IMR-90 (cell line): ENCODE measurements at regions not wholly inside any gene's neighbourhood (a gene's known extent, or its start where the extent isn't known, plus 50 kb on each side); places are given as distances from the start of the nearest gene placed in this dataset.

ENCODE experiments used
- ATAC-seq: fragments of 200-7000 bp; cut with Tn5 transposase; 2 replicates; pipeline ENCODE4 v1.9.1; 2020; ENCODE audit warnings: low read depth, mild to moderate bottlenecking, moderate library complexity
- BruUV-seq: library from RNA; stranded (reverse); fragments of 400-500 nt; replicated peaks from 2 replicates; lab custom pipeline; 2021; lab: Mats Ljungman, UMichigan
- CTCF ChIA-PET: fragments of 300-600 bp; formaldehyde crosslinking; extraction: SDS; loops from one replicate; lab custom pipeline; 2021; ENCODE audit warnings: antibody characterized with exemption; lab: Yijun Ruan, JAX
- POLR2A ChIA-PET: fragments of 300-600 bp; sonication (Branson Sonifier 250); formaldehyde crosslinking; loops from one replicate; lab custom pipeline; 2022; ENCODE audit warnings: antibody characterized with exemption; ENCODE audit not compliant: unreplicated experiment; lab: Charles Lee
- DNase-seq: peaks from one replicate; pipeline ENCODE4 v3.0.0; 2013
- H2AFZ ChIP-seq: replicated peaks from 2 replicates; pipeline ENCODE3; 2013; ENCODE audit warnings: low read length, mild to moderate bottlenecking; ENCODE audit not compliant: poor library complexity
- H2AK5ac ChIP-seq: 2 replicates; pipeline ENCODE4 v1.6.1; 2013; ENCODE audit warnings: low read depth, low read length, inconsistent platforms
- H2AK9ac ChIP-seq: replicated peaks from 2 replicates; pipeline ENCODE3; 2013; ENCODE audit warnings: mild to moderate bottlenecking, low read depth, low read length, moderate library complexity; ENCODE audit not compliant: poor library complexity
- H2BK120ac ChIP-seq: 2 replicates; pipeline ENCODE4 v1.6.1; 2013; ENCODE audit warnings: low read depth, low read length, inconsistent platforms
- H2BK15ac ChIP-seq: 3 replicates; pipeline ENCODE4 v1.6.1; 2013; ENCODE audit warnings: low read depth, low read length, inconsistent platforms
- H2BK20ac ChIP-seq: 2 replicates; pipeline ENCODE4 v1.6.1; 2013; ENCODE audit warnings: low read depth, mild to moderate bottlenecking, inconsistent platforms, low read length, moderate library complexity
- H2BK5ac ChIP-seq: 2 replicates; pipeline ENCODE4 v1.6.1; 2013; ENCODE audit warnings: mild to moderate bottlenecking, low read depth, low read length, inconsistent platforms; ENCODE audit not compliant: poor library complexity, severe bottlenecking
- H3K14ac ChIP-seq: replicated peaks from 2 replicates; pipeline ENCODE4 v1.6.1; 2013; ENCODE audit warnings: low read depth, low read length, inconsistent platforms
- H3K18ac ChIP-seq: 2 replicates; pipeline ENCODE4 v1.6.1; 2013; ENCODE audit warnings: low read depth, low read length, control low read depth
- H3K23ac ChIP-seq: 2 replicates; pipeline ENCODE4 v1.6.1; 2013; ENCODE audit warnings: low read depth, low read length, inconsistent platforms
- H3K27ac ChIP-seq: 2 replicates; pipeline ENCODE4 v1.5.1; 2013; ENCODE audit warnings: mild to moderate bottlenecking, control low read depth, low read length; ENCODE audit not compliant: insufficient read depth
- H3K27me3 ChIP-seq: 2 replicates; pipeline ENCODE4 v1.6.1; 2013; ENCODE audit warnings: low read length; ENCODE audit not compliant: control insufficient read depth, insufficient read depth
- H3K36me3 ChIP-seq: 2 replicates; pipeline ENCODE4 v1.6.1; 2013; ENCODE audit warnings: low read length, mixed read lengths; ENCODE audit not compliant: control insufficient read depth, insufficient read depth
- H3K4ac ChIP-seq: 2 replicates; pipeline ENCODE4 v1.6.1; 2013; ENCODE audit warnings: low read depth, low read length, inconsistent platforms
- H3K4me1 ChIP-seq: 2 replicates; pipeline ENCODE4 v1.6.1; 2013; ENCODE audit warnings: low read length, mixed read lengths; ENCODE audit not compliant: control insufficient read depth, insufficient read depth
- H3K4me2 ChIP-seq: 2 replicates; pipeline ENCODE4 v1.6.1; 2013; ENCODE audit warnings: low read depth, mild to moderate bottlenecking, control low read depth, low read length, moderate library complexity
- H3K4me3 ChIP-seq: 2 replicates; pipeline ENCODE4 v1.5.1; 2013; ENCODE audit warnings: low read depth, mild to moderate bottlenecking, control low read depth, low read length, moderate library complexity; ENCODE audit not compliant: insufficient read depth
- H3K56ac ChIP-seq: 2 replicates; pipeline ENCODE4 v1.6.1; 2013; ENCODE audit warnings: low read length, inconsistent platforms; ENCODE audit not compliant: insufficient read depth; ENCODE audit errors: extremely low read depth
- H3K79me1 ChIP-seq, 2 experiments: 2 replicates each; pipeline ENCODE4 v1.6.1; 2013; ENCODE audit warnings: low read length in 2 of 2, inconsistent platforms in 1 of 2, low read depth in 1 of 2
- H3K9ac ChIP-seq: 2 replicates; pipeline ENCODE4 v1.6.1; 2013; ENCODE audit warnings: low read depth, low read length, control low read depth
- H3K9me1 ChIP-seq: 2 replicates; pipeline ENCODE4 v1.6.1; 2013; ENCODE audit warnings: low read length, inconsistent platforms; ENCODE audit not compliant: insufficient read depth
- H3K9me3 ChIP-seq: 2 replicates; pipeline ENCODE4 v1.6.1; 2013; ENCODE audit warnings: low read length; ENCODE audit not compliant: control insufficient read depth, insufficient read depth
- H4K20me1 ChIP-seq: 2 replicates; pipeline ENCODE4 v1.6.1; 2013; ENCODE audit warnings: low read length, inconsistent platforms; ENCODE audit not compliant: insufficient read depth
- H4K5ac ChIP-seq: 2 replicates; pipeline ENCODE4 v1.6.1; 2013; ENCODE audit warnings: mild to moderate bottlenecking, low read depth, low read length, control low read depth
- H4K8ac ChIP-seq, 2 experiments: 2 replicates each; pipeline ENCODE4 v1.6.1; 2013; ENCODE audit warnings: low read depth in 2 of 2, low read length in 2 of 2, control low read depth in 1 of 2, inconsistent platforms in 1 of 2
- H4K91ac ChIP-seq: 2 replicates; pipeline ENCODE4 v1.6.1; 2013; ENCODE audit warnings: low read depth, low read length, inconsistent platforms; ENCODE audit not compliant: insufficient read depth
- BHLHE40 ChIP-seq: fragments of 150-350 bp; IDR thresholded peaks from 2 replicates; pipeline ENCODE4 v1.6.1; 2016; ENCODE audit warnings: mild to moderate bottlenecking, low read depth, low read length
- CEBPB ChIP-seq: IDR thresholded peaks from 2 replicates; pipeline ENCODE4 v1.6.1; 2012; ENCODE audit warnings: low read depth, low read length, improper control_type of control experiment
- CHD1 ChIP-seq: IDR thresholded peaks from 2 replicates; pipeline ENCODE4 v1.6.1; 2012; ENCODE audit warnings: low read depth, low read length, improper control_type of control experiment
- FOS ChIP-seq: fragments of 150-350 bp; IDR thresholded peaks from 2 replicates; pipeline ENCODE4 v1.6.1; 2016; ENCODE audit warnings: low read depth, low read length
- MAFK ChIP-seq: IDR thresholded peaks from 2 replicates; pipeline ENCODE4 v1.6.1; 2012; ENCODE audit warnings: low read depth, low read length, improper control_type of control experiment
- MAZ ChIP-seq: IDR thresholded peaks from 2 replicates; pipeline ENCODE4 v1.6.1; 2012; ENCODE audit warnings: low read depth, mild to moderate bottlenecking, low read length, improper control_type of control experiment, moderate library complexity, borderline replicate concordance
- MXI1 ChIP-seq: IDR thresholded peaks from 2 replicates; pipeline ENCODE4 v1.6.1; 2012; ENCODE audit warnings: low read depth, mild to moderate bottlenecking, low read length, moderate library complexity, borderline replicate concordance
- NFE2L2 ChIP-seq: fragments of 150-350 bp; IDR thresholded peaks from 2 replicates; pipeline ENCODE4 v1.6.1; 2016; ENCODE audit warnings: low read depth, mild to moderate bottlenecking, low read length
- POLR2A ChIP-seq: IDR thresholded peaks from 2 replicates; pipeline ENCODE4 v1.6.1; 2012; ENCODE audit warnings: mild to moderate bottlenecking, low read depth, low read length
- RAD21 ChIP-seq: IDR thresholded peaks from 2 replicates; pipeline ENCODE4 v1.6.1; 2012; ENCODE audit warnings: low read length, improper control_type of control experiment
- RCOR1 ChIP-seq: IDR thresholded peaks from 2 replicates; pipeline ENCODE4 v1.6.1; 2012; ENCODE audit warnings: mild to moderate bottlenecking, low read length, improper control_type of control experiment; ENCODE audit not compliant: insufficient replicate concordance
- RFX5 ChIP-seq: IDR thresholded peaks from 2 replicates; pipeline ENCODE4 v1.8.0; 2012; ENCODE audit warnings: low read depth, mild to moderate bottlenecking, low read length, moderate library complexity
- SMC3 ChIP-seq: fragments of 150-350 bp; IDR thresholded peaks from 2 replicates; pipeline ENCODE4 v1.6.1; 2016; ENCODE audit warnings: low read depth, mild to moderate bottlenecking, antibody characterized with exemption, low read length, moderate library complexity
- WGBS, 2 experiments: methylation state at CpG; one replicate each; pipeline versions ENCODE4 v1.1.5 to v1.1.7; 2013; ENCODE audit warnings: missing lambda C conversion rate in 2 of 2; ENCODE audit not compliant: insufficient read length in 1 of 2; ENCODE audit errors: extremely low coverage in 2 of 2; 5-methylcytosine and 5-hydroxymethylcytosine counted together
- dilution Hi-C: fragments of 300-500 bp; cut with HindIII; formaldehyde crosslinking; loops from one replicate; pipeline ENCODE4 v1.14.3; 2018; ENCODE audit warnings: low sequenced_read_pairs; ENCODE audit not compliant: unreplicated experiment
- in situ Hi-C: fragments of 300-500 bp; cut with MboI; formaldehyde crosslinking; loops from 3 replicates; pipeline ENCODE4 v1.14.3; 2019; ENCODE audit warnings: low sequenced_read_pairs, inconsistent platforms, mixed read lengths
- intact Hi-C: fragments of 100-400 bp; cut with micrococcal nuclease; formaldehyde crosslinking; loops from 2 replicates; pipeline ENCODE4 v1.10.0; 2022
- TF ChIP-seq, protein P1 (sequence below): fragments of 150-350 bp; IDR thresholded peaks from 2 replicates; pipeline ENCODE4 v1.6.1; 2016; ENCODE audit warnings: low read depth, mild to moderate bottlenecking, low read length, moderate library complexity, borderline replicate concordance
- TF ChIP-seq, protein P2 (sequence below): conservative IDR thresholded peaks from 2 replicates; pipeline ENCODE4 v1.5.1; 2012; ENCODE audit warnings: mild to moderate bottlenecking, low read depth, low read length, improper control_type of control experiment
- TF ChIP-seq, protein P3 (sequence below): fragments of 150-350 bp; IDR thresholded peaks from 2 replicates; pipeline ENCODE4 v1.6.1; 2017; ENCODE audit warnings: mild to moderate bottlenecking, antibody characterized with exemption, low read length, low read depth

DNA sequence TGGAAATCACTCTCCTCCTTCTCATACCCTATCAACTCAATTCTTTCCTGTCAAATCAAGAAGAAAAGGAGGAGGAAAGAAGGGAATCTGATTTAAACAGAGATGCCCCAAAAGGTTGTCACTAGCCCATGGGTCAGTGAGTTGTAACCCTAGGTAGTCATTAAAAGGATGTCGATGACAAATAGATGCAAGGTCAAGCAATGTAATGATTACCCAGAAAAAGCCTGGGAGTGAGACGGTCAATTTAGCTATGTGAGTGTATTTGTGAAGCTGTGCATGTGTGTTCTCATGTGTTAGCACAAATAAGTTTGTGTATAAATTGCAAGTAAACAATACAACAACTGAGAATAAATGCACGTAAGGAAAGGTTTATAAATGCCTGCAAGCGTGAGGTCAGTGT is 190.5 kb upstream of the PMFBP1 start:
- no peak for ATAC-seq
- dilution Hi-C loops: no loop called here
- H3K4ac ChIP-seq: no peak overlapping the region

More for the DNA sequence above, 190.5 kb upstream of the PMFBP1 start:
- H3K9me3 ChIP-seq: no peaks in the 10 kb centered on the region
- in situ Hi-C loops (no loop called here), intact Hi-C loops (no loop called here)
- H3K79me1 ChIP-seq: no peaks in the 10 kb centered on the region
- no peaks in the 10 kb centered on the region for H3K36me3 ChIP-seq
- H4K20me1 ChIP-seq: no peaks in the 10 kb centered on the region
- H3K27me3 ChIP-seq: no peaks in the 10 kb centered on the region
- H2BK20ac ChIP-seq: no peak overlapping the region
- no peak overlapping the region for H2BK5ac ChIP-seq
- H4K5ac ChIP-seq: no peak overlapping the region
- H3K4me1 ChIP-seq: 0 out of 2 replicates have a peak, but pooled peaks cover 2% of the 10 kb centered on the region
- H4K91ac ChIP-seq: no peak overlapping the region
- 100% methylated on average over 1 of the region's 4 CpGs; no CpG with 5 or more reads in 1 of the 2 experiments for WGBS, 2 experiments
- TF ChIP-seq MAFK: no peak
- TF ChIP-seq BHLHE40: no peak
- TF ChIP-seq, protein P1, sequence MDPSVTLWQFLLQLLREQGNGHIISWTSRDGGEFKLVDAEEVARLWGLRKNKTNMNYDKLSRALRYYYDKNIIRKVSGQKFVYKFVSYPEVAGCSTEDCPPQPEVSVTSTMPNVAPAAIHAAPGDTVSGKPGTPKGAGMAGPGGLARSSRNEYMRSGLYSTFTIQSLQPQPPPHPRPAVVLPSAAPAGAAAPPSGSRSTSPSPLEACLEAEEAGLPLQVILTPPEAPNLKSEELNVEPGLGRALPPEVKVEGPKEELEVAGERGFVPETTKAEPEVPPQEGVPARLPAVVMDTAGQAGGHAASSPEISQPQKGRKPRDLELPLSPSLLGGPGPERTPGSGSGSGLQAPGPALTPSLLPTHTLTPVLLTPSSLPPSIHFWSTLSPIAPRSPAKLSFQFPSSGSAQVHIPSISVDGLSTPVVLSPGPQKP: no peak
- TF ChIP-seq CHD1: no peak
- TF ChIP-seq RFX5: no peak
- no peak for TF ChIP-seq CEBPB
- TF ChIP-seq MXI1: no peak
- no peak for TF ChIP-seq NFE2L2
- no peak for TF ChIP-seq FOS
- TF ChIP-seq, protein P2, sequence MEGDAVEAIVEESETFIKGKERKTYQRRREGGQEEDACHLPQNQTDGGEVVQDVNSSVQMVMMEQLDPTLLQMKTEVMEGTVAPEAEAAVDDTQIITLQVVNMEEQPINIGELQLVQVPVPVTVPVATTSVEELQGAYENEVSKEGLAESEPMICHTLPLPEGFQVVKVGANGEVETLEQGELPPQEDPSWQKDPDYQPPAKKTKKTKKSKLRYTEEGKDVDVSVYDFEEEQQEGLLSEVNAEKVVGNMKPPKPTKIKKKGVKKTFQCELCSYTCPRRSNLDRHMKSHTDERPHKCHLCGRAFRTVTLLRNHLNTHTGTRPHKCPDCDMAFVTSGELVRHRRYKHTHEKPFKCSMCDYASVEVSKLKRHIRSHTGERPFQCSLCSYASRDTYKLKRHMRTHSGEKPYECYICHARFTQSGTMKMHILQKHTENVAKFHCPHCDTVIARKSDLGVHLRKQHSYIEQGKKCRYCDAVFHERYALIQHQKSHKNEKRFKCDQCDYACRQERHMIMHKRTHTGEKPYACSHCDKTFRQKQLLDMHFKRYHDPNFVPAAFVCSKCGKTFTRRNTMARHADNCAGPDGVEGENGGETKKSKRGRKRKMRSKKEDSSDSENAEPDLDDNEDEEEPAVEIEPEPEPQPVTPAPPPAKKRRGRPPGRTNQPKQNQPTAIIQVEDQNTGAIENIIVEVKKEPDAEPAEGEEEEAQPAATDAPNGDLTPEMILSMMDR: no peak
- TF ChIP-seq MAZ: no peak
- TF ChIP-seq, protein P3, sequence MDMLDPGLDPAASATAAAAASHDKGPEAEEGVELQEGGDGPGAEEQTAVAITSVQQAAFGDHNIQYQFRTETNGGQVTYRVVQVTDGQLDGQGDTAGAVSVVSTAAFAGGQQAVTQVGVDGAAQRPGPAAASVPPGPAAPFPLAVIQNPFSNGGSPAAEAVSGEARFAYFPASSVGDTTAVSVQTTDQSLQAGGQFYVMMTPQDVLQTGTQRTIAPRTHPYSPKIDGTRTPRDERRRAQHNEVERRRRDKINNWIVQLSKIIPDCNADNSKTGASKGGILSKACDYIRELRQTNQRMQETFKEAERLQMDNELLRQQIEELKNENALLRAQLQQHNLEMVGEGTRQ: no peak
- no peak for TF ChIP-seq RCOR1
- TF ChIP-seq SMC3: no peak
- no peak for TF ChIP-seq RAD21
- TF ChIP-seq POLR2A: no peak
- ChIA-PET CTCF (no interaction called here), POLR2A (no interaction called here)
- no peak for DNase-seq
- no peak overlapping the region for H3K27ac ChIP-seq
- BruUV-seq: no TSS peak
- H3K9me1 ChIP-seq: no peaks in the 10 kb centered on the region
- H2BK120ac ChIP-seq: no peak overlapping the region
- H3K4me2 ChIP-seq: no peak overlapping the region
- H2AK9ac ChIP-seq: no peak overlapping the region
- H3K14ac ChIP-seq: no peak overlapping the region
- H3K18ac ChIP-seq: no peak overlapping the region
- H3K9ac ChIP-seq: no peak overlapping the region
- H3K4me3 ChIP-seq: no peak overlapping the region
- H4K8ac ChIP-seq: no peak overlapping the region
- no peak overlapping the region for H2AFZ ChIP-seq
- no peak overlapping the region for H2AK5ac ChIP-seq
- no peak overlapping the region for H2BK15ac ChIP-seq
- H3K56ac ChIP-seq: no peak overlapping the region
- no peak overlapping the region for H3K23ac ChIP-seq
